Fibroblast of skin of back (primary cell): ENCODE measurements at regions not wholly inside any gene's neighbourhood (a gene's known extent, or its start where the extent isn't known, plus 50 kb on each side); places are given as distances from the start of the nearest gene placed in this dataset.

ENCODE experiments used
- DNase-seq: peaks from one replicate; pipeline ENCODE4 v3.0.0-alpha.2; 2013

DNA sequence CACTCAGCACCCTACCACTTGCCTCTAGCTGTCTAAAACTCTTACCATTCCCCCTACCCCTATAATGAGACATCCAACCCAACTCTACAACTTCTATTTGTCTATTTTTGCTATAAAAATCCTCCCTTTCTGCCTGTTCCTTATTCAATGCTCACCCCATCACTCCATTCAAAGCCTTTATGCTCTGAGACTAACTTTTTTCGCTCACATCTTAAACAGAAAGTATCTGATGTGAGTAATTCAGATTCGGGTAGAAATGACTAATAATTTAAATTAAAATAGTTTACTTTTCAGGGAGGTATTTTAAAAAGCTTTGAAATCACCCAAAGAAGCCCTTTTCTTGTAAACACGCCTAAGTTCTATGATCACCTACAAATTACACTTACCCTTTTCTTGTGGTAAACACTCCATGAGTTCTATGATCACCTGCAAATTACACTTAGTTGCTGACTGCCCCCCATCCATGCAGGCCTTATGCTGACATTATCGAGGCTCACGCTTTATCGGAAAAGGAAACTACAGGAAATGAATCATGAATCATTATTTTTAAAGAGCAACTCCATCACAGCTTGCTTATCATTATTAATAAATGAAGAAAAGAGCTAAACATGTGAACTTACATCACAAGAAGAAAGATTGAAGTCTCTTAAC lies 168.7 kb upstream of the PPP1R2C start:
- no peak for DNase-seq

DNA sequence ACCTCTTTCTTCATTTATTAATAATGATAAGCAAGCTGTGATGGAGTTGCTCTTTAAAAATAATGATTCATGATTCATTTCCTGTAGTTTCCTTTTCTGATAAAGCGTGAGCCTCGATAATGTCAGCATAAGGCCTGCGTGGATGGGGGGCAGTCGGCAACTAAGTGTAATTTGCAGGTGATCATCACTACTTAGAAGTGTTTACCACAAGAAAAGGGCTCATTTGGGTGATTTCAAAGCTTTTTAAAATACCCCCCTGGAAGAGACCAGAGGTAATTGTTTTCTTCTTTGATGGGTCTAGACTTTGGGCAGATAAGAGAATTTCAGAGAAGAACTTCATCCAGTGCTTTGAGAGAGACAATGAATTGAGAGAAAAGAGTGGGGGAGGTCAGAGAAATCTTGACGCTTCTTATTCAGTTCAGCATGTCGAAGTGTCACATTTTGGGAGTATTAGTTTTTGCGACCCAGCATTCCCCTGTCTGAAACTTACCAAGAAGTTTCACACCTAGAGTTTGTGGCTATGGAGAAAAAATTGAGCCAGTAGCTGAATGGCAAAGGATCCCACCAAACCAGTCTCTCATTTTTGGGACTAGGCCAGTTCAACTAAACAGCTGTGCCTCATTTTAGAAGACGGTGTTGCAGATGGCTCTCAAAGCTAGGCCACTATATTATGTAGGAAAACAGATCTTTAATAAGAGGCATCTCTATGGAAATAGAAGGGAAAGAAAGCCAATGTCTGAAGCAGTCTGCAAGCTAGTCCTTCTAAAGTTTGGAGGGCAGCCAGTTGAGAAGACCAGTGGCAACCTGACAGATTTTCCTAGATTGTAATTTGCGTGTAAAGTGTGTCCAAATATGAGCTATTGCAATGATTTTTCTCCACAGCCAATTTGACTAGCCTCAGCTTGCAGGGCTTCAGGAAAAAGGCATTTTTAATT lies 171.0 kb upstream of the PPP1R2C start:
- DNase-seq: no peak

DNA sequence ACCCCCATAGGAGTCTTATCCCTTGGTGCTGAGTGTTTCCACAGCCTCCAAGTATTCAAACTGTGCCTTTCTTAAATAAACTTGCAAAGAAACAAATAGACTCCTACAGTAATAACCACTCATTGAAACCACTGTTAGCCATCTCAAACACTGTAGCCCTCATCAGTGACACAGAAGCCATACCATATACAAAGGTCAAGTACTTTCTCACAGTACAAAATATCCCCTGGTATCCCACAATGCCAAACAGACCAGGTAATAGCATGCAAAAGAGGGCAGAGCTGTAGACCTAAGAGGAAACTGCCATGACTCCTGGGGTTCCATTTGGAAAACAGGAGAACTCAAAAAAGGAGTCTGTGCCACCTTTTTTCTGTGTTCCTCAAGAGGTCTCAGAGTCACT lies 173.8 kb upstream of the PPP1R2C start:
- no peak for DNase-seq

DNA sequence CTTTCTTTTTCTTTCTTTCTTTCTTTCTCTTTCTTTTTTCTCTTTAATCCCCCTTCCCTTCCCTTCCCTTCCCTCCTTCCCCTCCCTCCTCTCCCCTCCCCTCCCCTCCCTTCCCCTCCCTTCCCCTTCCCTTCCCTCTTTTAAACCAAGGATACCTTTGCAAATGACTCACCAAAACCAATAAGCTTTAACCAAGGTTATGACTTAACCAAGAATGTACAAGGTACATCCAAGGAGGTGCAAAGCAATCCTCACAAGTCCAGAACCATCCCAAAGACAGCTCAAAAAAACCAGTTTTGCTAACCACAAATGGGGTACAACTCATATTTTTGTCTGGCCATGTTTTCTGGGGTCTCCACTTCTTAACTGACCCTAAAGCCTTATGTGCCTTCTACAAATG lies 174.7 kb upstream of the PPP1R2C start:
- DNase-seq: no peak

DNA sequence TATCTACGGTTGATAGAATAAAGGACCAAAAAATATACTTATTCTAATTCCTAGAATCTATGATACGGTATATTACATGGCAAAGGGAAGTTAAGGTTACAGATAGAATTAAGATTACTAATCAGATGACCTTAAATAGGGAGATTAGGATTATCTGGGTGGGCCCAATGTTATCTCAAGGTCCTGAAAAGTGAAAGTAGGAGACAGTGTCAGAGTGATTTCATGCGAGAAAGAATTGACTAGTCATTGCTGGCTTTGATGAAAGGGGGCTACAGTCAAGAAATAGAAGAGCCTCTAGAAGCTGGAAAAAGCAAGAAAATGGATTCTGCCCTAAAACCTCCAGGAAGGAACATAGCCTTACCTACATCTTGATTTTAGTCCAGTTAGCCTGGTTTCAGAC lies 176.9 kb upstream of the PPP1R2C start:
- no peak for DNase-seq

DNA sequence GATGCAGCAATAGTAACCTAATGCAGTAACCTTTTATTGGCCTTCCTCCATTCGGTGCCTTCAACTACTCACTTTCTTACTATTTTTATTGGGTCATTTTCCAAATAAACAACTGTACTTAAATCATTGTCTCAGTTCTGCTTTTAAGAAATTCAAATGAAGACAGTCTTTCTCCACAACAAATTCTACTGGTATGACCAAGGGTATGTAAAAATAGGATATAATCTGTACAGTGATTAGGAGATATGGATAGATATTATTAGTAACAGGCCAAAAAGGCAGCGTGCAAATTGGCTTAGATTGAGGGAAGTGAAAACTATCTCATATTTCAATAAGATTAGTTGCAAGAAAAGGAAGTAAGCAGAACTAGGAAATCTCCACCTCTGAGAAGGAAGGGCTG lies 177.4 kb upstream of the PPP1R2C start:
- no peak for DNase-seq

DNA sequence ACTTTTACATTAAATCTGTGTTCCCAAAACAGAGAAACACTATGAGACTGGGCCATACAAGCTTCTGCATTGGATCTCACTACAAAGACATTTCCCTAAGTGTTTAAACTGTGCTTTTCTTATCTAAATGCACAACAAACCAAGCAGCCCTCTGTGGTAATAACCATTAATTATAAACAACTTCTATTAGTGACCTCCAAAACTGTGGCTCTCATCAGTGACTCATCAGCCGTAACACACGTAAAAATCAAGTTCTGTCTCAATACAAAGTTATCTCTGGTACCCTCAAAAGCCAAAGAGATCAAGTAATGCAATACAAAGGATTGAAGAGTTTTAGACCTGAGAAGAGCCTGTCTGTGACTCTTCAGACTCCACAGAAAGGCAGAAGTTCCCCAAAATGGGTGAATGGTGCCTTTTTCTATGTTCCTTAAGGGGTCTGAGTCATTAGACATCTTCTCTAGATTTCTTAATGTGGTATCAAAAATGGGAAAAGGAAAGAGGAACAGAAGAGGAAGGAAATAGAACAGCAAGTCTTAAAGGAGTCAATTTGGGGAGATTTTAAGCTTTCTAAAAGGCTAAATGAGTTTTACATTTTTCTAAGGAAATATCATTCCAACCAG lies 189.8 kb upstream of the PPP1R2C start:
- DNase-seq: no peak

DNA sequence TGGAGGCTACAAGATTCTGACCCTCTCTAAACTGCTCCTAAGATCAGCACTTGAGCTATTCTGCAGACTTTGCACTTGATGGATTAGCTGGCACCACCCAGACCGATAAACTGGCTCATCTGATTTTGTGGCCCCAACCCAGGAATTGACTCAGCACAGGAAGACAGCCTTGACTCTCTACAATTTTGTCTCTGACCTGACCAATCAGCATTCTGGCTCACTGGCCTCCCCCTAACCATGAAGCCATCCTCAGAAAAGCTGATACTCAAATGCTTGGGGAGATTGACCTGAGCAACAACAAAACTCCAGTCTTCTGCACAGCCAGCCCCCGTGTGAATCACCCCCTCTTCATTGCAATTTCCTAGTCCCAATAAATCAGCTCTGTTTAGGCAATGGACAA lies 195.4 kb upstream of the PPP1R2C start:
- no peak for DNase-seq

DNA sequence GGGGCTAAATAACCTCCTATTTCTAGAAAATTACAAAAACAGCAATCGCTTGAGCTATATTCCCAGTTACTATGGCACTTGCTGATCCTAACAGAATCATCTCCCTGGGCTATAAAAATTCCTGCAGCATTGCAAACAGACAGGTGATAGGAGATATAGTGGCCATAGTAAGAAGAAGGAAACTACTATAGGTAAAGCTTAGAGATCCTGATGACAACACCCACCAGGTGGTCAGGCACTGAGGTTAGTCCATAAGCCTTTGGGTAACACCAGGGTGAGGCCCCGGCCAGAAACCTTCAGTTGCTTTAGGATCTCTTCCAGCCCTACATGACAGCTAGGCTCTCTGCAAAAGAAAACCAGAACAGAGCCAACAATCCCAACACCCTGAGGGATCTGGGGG lies 197.9 kb upstream of the PPP1R2C start:
- DNase-seq: no peak

DNA sequence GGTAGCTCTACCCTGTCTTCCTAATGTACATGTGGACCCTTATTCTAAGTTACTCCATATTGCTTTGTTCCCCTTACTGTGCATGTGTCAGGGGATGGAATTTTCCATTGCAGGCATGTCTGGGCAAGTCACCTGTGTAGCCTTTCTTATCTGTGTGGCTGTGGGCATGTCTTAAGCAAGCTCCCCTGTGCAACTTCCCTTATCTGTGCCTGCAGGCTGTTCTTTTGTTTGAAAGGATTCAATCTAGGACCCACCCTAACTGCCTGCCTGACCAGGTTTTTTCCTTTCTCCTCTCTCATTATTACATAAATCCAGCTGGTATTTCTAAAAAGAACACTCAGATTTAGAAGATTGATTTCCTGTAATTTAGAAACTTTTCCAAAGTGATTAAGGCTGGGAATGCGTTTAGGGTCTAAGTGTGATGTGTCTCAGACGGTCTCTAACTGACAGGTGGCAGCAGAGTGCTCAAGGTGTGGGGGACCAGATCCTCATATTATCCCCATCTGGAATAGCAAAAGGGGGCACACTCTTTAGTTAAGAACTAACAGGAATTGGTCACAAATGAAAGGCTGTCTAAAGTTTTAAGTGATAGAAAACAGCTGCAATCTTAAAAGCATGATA lies 198.9 kb upstream of the PPP1R2C start:
- DNase-seq: no peak

DNA sequence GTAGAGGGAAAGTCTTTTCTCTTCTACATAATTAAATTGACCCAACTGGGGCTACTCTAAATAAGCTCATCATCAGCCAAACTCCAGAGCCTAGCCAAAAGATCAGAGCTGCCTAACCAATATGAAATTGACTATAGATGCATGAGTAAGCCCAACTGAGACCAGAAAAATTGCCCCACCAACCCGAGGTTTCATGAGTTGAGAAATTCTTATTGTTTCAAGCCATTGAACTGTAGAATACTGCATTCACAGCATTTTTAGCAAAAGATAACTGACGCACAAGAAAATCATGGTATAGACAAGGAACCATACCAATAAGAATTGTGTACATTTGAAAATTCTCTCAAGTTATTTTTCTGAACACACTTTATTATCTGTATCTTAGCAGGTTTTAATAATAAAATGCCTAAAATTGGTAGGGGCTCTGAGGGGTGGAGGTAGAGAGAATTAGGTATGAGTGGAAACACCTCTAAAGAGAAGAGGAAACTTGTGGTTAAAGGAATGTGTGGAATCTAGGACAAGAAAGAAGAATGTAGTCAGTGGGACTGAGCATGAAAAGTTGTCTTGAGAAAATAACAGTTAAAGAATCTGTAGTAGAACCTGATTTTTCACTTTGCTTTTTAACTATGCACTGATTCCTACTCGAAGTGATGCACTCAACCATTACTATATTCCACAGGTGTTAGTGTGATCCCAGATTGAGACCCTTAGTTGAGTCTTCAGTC lies 200.9 kb upstream of the PPP1R2C start:
- DNase-seq: peak; percentile 5

DNA sequence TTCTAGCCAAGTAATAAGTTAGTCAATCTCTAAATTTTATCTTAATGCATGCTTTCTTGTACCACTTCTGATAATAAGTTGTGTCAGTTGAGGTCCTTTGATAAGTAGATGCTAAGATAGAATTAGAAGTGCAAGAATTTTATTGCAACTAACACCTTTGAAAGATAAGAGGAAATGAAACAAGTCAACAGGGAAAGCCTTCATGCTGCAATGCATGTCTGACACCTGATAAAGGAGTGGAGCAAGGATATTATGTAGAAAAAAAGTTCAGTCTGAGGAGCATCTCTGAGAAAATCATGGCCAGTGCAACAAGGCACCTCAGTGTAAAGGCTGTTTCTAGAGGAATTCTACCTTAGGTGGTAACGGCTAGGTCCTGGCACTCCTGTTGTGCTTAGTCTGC lies 210.7 kb upstream of the PPP1R2C start:
- no peak for DNase-seq

DNA sequence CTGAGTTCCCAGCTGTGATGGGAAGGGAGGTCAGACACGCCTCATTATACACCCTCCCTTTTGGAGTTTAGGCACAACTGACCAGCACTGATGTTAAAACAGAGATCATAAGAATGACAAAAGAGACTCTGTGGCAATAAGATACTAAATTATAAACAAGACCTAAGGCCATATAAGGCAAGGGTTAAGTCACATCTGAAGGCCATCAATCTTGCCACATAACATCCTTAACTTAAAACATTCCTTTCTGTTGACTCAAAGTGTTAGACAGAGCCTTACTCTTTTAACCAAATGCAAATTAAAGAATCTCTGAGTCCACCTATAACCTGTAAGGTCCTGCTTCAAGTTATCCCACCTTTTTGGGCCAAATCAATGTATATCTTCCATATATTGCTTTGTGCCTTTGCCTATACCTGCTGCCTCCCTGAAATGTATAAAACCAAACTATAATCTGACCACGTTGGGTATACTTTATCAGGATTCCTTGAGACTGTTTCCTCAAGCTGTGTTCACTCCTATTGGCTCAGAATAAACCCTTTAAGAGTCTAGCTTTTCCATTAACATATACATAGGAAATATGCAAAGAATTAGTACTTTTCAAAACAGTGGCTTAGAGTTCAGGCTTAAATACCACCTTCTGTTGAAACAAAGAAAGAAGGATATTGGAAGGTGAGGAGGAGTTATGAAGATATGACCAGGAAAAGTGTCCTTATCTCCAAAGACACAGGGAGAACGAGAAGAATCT lies 214.4 kb upstream of the PPP1R2C start:
- peak; percentile 27 for DNase-seq

DNA sequence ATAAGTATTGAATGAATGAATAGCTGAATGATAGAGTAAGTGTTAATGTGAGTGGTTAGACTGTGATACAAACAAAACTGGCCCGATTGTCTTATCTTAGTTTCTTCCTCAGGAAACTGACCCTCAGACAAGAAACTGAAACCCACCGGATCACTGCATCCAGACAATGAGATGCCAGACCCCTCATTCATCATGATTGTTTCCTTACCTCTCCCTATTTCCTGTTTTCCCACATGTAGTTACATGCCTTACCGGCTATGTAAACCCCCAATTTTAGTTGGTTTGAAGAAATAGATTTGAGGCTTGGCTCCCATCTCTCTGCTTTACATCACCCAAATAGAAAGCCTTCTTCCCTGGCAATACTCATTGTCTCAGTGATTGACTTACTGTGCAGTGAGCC lies 218.9 kb upstream of the PPP1R2C start:
- no peak for DNase-seq

DNA sequence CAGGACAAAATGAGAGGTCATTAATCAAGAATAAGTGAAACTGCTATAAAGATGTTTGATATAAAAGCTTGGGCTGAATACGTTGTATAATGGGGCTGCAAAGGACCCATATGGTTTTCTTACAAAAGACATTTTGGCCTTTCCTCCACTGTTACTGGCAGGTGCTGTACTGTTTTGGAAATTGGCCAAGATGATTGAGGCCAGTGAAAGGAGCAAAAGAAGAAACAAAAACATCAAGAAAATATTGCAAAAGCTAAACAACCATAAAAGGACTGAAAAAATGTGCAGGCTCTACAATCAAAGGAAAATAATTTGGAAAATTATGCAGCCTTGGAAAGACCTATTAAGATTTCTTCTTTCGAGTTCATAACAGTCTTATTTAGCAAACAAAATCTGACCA lies 222.2 kb upstream of the PPP1R2C start:
- no peak for DNase-seq

DNA sequence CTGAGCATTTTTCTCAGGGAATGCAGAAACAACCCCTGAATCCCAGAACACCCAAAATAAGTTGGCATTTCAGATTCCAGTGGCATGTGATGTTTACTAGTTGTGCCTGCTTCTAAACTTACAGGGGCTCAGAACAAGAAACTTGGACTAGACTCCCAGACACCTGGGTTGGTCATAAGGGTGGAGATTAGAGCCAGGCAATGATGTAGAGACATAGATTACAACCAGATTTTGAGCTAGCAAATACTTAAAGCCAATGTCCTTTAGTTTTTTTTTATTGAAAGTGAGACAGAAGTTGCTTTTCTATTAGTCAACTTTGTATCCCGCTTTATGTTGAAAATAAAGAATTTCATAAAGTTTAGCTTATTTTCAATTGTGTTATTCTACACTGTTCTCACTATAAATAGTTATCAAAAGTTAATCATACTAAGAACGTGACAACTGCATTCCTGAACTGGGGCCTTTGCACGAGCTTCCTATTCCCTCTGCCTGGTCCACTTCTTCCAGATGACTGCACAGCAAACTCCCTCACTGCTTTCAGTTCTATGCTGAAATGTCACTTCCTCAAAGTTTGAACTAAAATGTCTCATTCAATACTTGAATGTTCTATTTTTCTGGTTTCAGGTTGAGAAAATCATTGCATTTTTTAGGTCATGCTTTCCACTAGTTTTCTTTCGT lies 224.7 kb upstream of the PPP1R2C start:
- DNase-seq: no peak

DNA sequence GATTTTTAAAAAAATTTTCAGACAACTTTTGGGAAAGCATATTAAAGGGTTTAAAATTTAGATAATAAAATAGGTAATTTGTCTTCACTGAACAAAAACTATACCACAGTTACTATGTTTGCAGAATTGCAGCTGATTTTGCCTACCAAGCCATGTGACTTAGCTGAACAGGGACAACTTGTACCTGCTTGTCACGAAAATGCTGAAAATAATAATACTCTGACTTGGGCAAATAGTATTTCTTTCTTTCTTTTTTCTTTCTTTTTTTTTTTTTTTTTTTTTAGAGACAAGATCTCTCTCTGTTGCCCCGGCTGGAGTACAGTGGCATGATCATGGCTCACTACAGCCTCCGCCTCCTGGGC lies 225.2 kb upstream of the PPP1R2C start:
- no peak for DNase-seq

DNA sequence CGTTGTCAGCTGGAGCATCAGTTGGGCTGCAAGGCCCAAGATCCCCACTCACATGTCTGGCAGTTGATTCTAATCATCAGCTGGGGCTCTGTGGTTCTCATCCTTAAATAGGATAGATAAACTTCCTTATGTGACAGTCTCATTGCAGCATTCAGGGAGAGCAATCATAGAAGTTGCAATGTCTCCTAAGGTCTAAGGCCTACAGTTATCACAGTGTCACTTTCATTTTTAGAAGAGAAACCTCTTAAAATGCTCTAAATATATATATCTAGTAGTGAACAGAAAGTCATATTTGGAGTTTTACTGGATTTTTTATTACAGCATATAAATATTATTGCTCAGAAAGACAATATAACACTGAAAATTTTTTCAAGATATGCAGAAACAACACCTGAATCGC lies 226.0 kb upstream of the PPP1R2C start:
- DNase-seq: no peak

DNA sequence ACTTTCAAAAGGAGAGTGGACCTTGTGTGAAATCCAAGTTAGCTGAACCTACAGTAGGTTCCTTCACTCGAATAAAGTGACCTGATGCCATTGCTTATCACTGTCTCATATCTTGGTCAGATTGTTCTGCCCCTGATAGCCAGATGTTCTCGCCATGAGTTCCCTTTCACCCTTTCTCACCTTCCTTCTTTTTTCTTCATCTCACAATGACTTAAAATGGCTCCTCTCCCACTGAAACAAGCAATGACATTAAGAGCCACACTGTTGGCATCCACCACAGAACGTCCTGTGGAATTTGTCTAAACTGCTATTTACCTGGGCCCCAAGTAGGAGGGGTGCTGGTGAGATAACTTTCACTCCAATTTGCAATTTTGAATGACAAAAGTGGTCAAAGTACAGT lies 227.6 kb upstream of the PPP1R2C start:
- no peak for DNase-seq

DNA sequence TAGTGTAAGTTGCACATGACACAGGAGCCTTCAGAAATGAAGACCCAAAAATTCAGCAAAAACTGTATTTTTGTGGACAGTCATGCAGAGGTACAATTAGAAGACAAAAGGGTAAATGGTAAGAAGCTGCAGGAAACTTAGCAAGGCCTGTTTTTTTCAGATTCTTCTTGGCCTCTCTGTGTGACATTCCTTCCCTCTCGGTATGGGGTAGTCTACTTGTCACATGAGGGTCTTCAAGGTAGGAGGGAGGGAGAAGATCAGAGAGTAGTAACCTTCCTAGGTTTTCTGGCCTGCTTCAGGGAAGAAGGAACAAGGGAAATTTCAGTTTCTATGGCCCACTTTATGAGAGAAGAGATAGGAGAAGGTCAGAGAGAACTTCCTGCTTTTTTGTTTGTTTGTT lies 230.4 kb upstream of the PPP1R2C start:
- no peak for DNase-seq

DNA sequence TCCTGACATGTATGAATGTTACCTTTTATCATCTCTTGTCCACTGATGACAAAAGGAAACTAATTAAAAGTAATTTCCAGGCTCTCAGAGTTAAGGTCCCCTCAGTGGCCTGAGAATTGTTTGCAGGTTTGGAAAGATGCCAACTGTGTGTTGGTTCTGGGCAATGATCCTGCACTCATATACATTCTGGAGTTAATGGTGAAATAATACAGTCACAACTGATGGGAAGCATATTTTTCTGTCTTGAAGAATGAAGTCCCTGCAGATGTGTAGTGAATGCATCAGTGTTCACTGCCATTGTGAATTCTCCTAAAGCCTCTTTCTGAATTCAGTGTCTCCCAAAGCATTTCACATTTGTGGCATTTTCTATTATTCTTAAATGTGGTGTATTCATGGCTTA lies 238.1 kb upstream of the PPP1R2C start:
- DNase-seq: no peak
